HUES48 (cell line): ENCODE measurements at regions not wholly inside any gene's neighbourhood (a gene's known extent, or its start where the extent isn't known, plus 50 kb on each side); places are given as distances from the start of the nearest gene placed in this dataset.

Experiments
- H3K27ac ChIP-seq: one replicate; pipeline ENCODE4 v1.7.0; 2013; ENCODE audit warnings: low read depth, low read length, inconsistent platforms
- H3K27me3 ChIP-seq: 2 replicates; pipeline ENCODE4 v1.6.1; 2013; ENCODE audit warnings: mild to moderate bottlenecking, low read length; ENCODE audit not compliant: control insufficient read depth, insufficient read depth
- H3K36me3 ChIP-seq: 2 replicates; pipeline ENCODE4 v1.6.1; 2013; ENCODE audit warnings: low read length; ENCODE audit not compliant: control insufficient read depth, insufficient read depth
- H3K4me1 ChIP-seq: 2 replicates; pipeline ENCODE4 v1.6.1; 2013; ENCODE audit warnings: mild to moderate bottlenecking, low read length; ENCODE audit not compliant: control insufficient read depth, insufficient read depth
- H3K4me3 ChIP-seq: 2 replicates; pipeline ENCODE4 v1.5.1; 2013; ENCODE audit warnings: mild to moderate bottlenecking, low read depth, low read length
- H3K9ac ChIP-seq: 2 replicates; pipeline ENCODE4 v1.6.1; 2013; ENCODE audit warnings: mild to moderate bottlenecking, low read depth, low read length, moderate library complexity
- H3K9me3 ChIP-seq: 2 replicates; pipeline ENCODE4 v1.6.1; 2013; ENCODE audit warnings: low read length; ENCODE audit not compliant: control insufficient read depth, insufficient read depth

GRCh38 chr2:41785251-41786022 lies 262.4 kb upstream of the PKDCC start:
- no peaks in the 10 kb centered on the region for H3K9me3 ChIP-seq
- H3K27me3 ChIP-seq = no peaks in the 10 kb centered on the region
- no peaks in the 10 kb centered on the region for H3K4me1 ChIP-seq
- no peak overlapping the region for H3K4me3 ChIP-seq
- no peak overlapping the region for H3K27ac ChIP-seq
- no peak overlapping the region for H3K9ac ChIP-seq
- H3K36me3 ChIP-seq = no peaks in the 10 kb centered on the region

GRCh38 chr2:41791523-41791922 lies 256.3 kb upstream of the PKDCC start:
- Histone ChIP-seq H3K4me3 (no peak overlapping the region), H3K36me3 (no peaks in the 10 kb centered on the region), H3K4me1 (no peaks in the 10 kb centered on the region), H3K9me3 (no peaks in the 10 kb centered on the region), H3K27ac (no peak overlapping the region), H3K27me3 (no peaks in the 10 kb centered on the region), H3K9ac (no peak overlapping the region)

GRCh38 chr2:41803361-41803760 lies 244.5 kb upstream of the PKDCC start:
- Histone ChIP-seq H3K4me1 (no peaks in the 10 kb centered on the region), H3K4me3 (no peak overlapping the region), H3K36me3 (no peaks in the 10 kb centered on the region), H3K27ac (no peak overlapping the region), H3K9ac (no peak overlapping the region), H3K9me3 (0 out of 2 replicates have a peak, but pooled peaks cover 4% of the 10 kb centered on the region), H3K27me3 (no peaks in the 10 kb centered on the region)

GRCh38 chr2:41806286-41806685 lies 241.5 kb upstream of the PKDCC start:
- Histone ChIP-seq H3K27ac (no peak overlapping the region), H3K4me3 (no peak overlapping the region), H3K4me1 (no peaks in the 10 kb centered on the region), H3K27me3 (no peaks in the 10 kb centered on the region), H3K9me3 (0 out of 2 replicates have a peak, but pooled peaks cover 4% of the 10 kb centered on the region), H3K9ac (no peak overlapping the region), H3K36me3 (no peaks in the 10 kb centered on the region)

- Histone ChIP-seq H3K4me3 (no peak overlapping the region), H3K27ac (no peak overlapping the region), H3K27me3 (no peaks in the 10 kb centered on the region), H3K9ac (no peak overlapping the region), H3K36me3 (no peaks in the 10 kb centered on the region), H3K9me3 (no peaks in the 10 kb centered on the region), H3K4me1 (no peaks in the 10 kb centered on the region)
These were observed 226.7 kb upstream of the PKDCC start for GRCh38 chr2:41821167-41821566.

GRCh38 chr2:41826921-41827320 lies 220.9 kb upstream of the PKDCC start:
- Histone ChIP-seq H3K27ac (no peak overlapping the region), H3K9ac (no peak overlapping the region), H3K36me3 (no peaks in the 10 kb centered on the region), H3K4me3 (no peak overlapping the region), H3K4me1 (no peaks in the 10 kb centered on the region), H3K27me3 (no peaks in the 10 kb centered on the region), H3K9me3 (no peaks in the 10 kb centered on the region)

GRCh38 chr2:41827354-41827971 lies 220.4 kb upstream of the PKDCC start:
- no peaks in the 10 kb centered on the region for H3K4me1 ChIP-seq
- no peaks in the 10 kb centered on the region for H3K9me3 ChIP-seq
- H3K27me3 ChIP-seq = no peaks in the 10 kb centered on the region
- H3K36me3 ChIP-seq = no peaks in the 10 kb centered on the region
- no peak overlapping the region for H3K9ac ChIP-seq
- peak overlapping the region; percentile 67 for H3K27ac ChIP-seq
- H3K4me3 ChIP-seq = no peak overlapping the region

- no peak overlapping the region for H3K4me3 ChIP-seq
These were observed 219.7 kb upstream of the PKDCC start for GRCh38 chr2:41828052-41828643.

GRCh38 chr2:41829052-41829451 lies 218.8 kb upstream of the PKDCC start:
- Histone ChIP-seq H3K9me3 (no peaks in the 10 kb centered on the region), H3K9ac (no peak overlapping the region), H3K4me3 (no peak overlapping the region), H3K36me3 (no peaks in the 10 kb centered on the region), H3K27ac (no peak overlapping the region), H3K4me1 (no peaks in the 10 kb centered on the region), H3K27me3 (no peaks in the 10 kb centered on the region)

More at GRCh38 chr2:41828052-41828643, 219.7 kb upstream of the PKDCC start:
- Histone ChIP-seq H3K36me3 (no peaks in the 10 kb centered on the region), H3K27ac (peak overlapping the region; percentile 67), H3K9ac (no peak overlapping the region), H3K27me3 (no peaks in the 10 kb centered on the region), H3K4me1 (no peaks in the 10 kb centered on the region), H3K9me3 (no peaks in the 10 kb centered on the region)

GRCh38 chr2:41830600-41830999 lies 217.2 kb upstream of the PKDCC start:
- no peak overlapping the region for H3K27ac ChIP-seq
- H3K9ac ChIP-seq = no peak overlapping the region
- H3K9me3 ChIP-seq = no peaks in the 10 kb centered on the region
- no peak overlapping the region for H3K4me3 ChIP-seq
- H3K4me1 ChIP-seq = no peaks in the 10 kb centered on the region
- H3K36me3 ChIP-seq = no peaks in the 10 kb centered on the region
- H3K27me3 ChIP-seq = no peaks in the 10 kb centered on the region

GRCh38 chr2:41832218-41832617 lies 215.6 kb upstream of the PKDCC start:
- no peak overlapping the region for H3K9ac ChIP-seq
- no peak overlapping the region for H3K27ac ChIP-seq
- H3K36me3 ChIP-seq = no peaks in the 10 kb centered on the region
- H3K27me3 ChIP-seq = no peaks in the 10 kb centered on the region
- no peak overlapping the region for H3K4me3 ChIP-seq
- H3K4me1 ChIP-seq = no peaks in the 10 kb centered on the region
- H3K9me3 ChIP-seq = no peaks in the 10 kb centered on the region
